ENCODE measurements at regions not wholly inside any gene's neighbourhood (a gene's known extent, or its start where the extent isn't known, plus 50 kb on each side); places are given as distances from the start of the nearest gene placed in this dataset.

GRCh38 chr7:26443751-26444150 is 152.1 kb downstream of the SNX10 start:
- Histone ChIP-seq H3K9me3 (replicated peaks; ENCODE audit: control insufficient read depth, insufficient read depth, low read depth, low read length) (no peaks in the 10 kb centered on the region), H3K36me3 (ENCODE audit: control insufficient read depth, insufficient read depth, low read length) (no peaks in the 10 kb centered on the region), H2AFZ (ENCODE audit: low read depth, low read length) (0 out of 2 replicates have a peak overlapping the region, but pooled peaks have one; percentile 68), H3K4me1 (replicated peaks in 1 of 2; ENCODE audit: control insufficient read depth in 2 of 2, insufficient read depth in 2 of 2, low read length in 2 of 2) (peaks cover 0 to 11% of the 10 kb centered on the region in 2 experiments; a peak in 2 of 5 replicates), H3K4me2 (ENCODE audit: insufficient read depth, low read length) (no peak overlapping the region), H3K27me3 (ENCODE audit: control insufficient read depth in 2 of 2, insufficient read depth in 2 of 2, low read length in 2 of 2) (peaks cover 5 to 7% of the 10 kb centered on the region in 2 experiments; a peak in 3 of 5 replicates), H3K9ac (ENCODE audit: insufficient read depth in 1 of 2, low read depth in 2 of 2, low read length in 2 of 2) (no peak overlapping the region), H4K20me1 (replicated peaks; ENCODE audit: control insufficient read depth, insufficient read depth, low read length) (no peaks in the 10 kb centered on the region), H3K4me3 (no peak overlapping the region), H3K79me2 (ENCODE audit: control insufficient read depth, insufficient read depth, low read length) (no peaks in the 10 kb centered on the region), H3K27ac (ENCODE audit: extremely low read depth, low read depth, low read length) (no peak overlapping the region), H3K9me1 (ENCODE audit: control insufficient read depth, insufficient read depth, low read length) (no peaks in the 10 kb centered on the region)
- BruUV-seq (replicated peaks) = no TSS peak
- intact Hi-C loops (cut with micrococcal nuclease) (no loop called here), in situ Hi-C loops (cut with MboI) (no loop called here)
- DNase-seq (ENCODE audit: extremely low read depth in 1 of 4, low spot score in 3 of 4) = no peak
- ChIA-PET CTCF (ENCODE audit: low intra/inter-chr PET ratio) (no interaction called here), POLR2A (no interaction called here)
- no peak for TF ChIP-seq MIER1 (IDR thresholded peaks at IDR 0.05; ENCODE audit: low read depth)
- no peak for TF ChIP-seq RB1 (IDR thresholded peaks at IDR 0.05; ENCODE audit: low read depth)
- no peak for TF ChIP-seq PML (IDR thresholded peaks at IDR 0.05; ENCODE audit: low read length)
- no peak for TF ChIP-seq ZBTB11 (CRISPR knock-in tag; IDR thresholded peaks at IDR 0.05)
- TF ChIP-seq MECOM (CRISPR knock-in tag; IDR thresholded peaks at IDR 0.05) = no peak
- TF ChIP-seq HCFC1 (IDR thresholded peaks at IDR 0.05; ENCODE audit: low read depth, low read length) = no peak
- TF ChIP-seq ADNP (tag; IDR thresholded peaks at IDR 0.05) = no peak
- TF ChIP-seq FOSL1 (tag; conservative IDR thresholded peaks at IDR 0.05) = no peak
- no peak for TF ChIP-seq ZNF431 (CRISPR knock-in tag; IDR thresholded peaks at IDR 0.05)
- TF ChIP-seq ZNF384 (IDR thresholded peaks at IDR 0.05; ENCODE audit: low read depth, low read length) = no peak
- TF ChIP-seq ZNF444 (CRISPR knock-in tag; IDR thresholded peaks at IDR 0.05) = no peak
- TF ChIP-seq ZNF316 (IDR thresholded peaks at IDR 0.05) = no peak
- no peak for TF ChIP-seq RHOXF2B (CRISPR knock-in tag; conservative IDR thresholded peaks at IDR 0.05)
- TF ChIP-seq PHF8 (IDR thresholded peaks at IDR 0.05; ENCODE audit: borderline replicate concordance, low read length) = no peak
- TF ChIP-seq ZNF584 (CRISPR knock-in tag; IDR thresholded peaks at IDR 0.05; ENCODE audit: low read depth) = no peak
- TF ChIP-seq HLTF (IDR thresholded peaks at IDR 0.05) = no peak
- no peak for TF ChIP-seq CHCHD3 (CRISPR knock-in tag; IDR thresholded peaks at IDR 0.05)
- TF ChIP-seq ELK1 (CRISPR knock-in tag; IDR thresholded peaks at IDR 0.05) = no peak
- no peak for FAIRE-seq
- WGBS (ENCODE audit: insufficient coverage, low coverage, missing lambda C conversion rate) = 21% methylated on average over 4 of the region's 4 CpGs
- ATAC-seq = peak; percentile 65

Data from K562 (cell line).